Astrocyte (in vitro differentiated cells and primary cell): ENCODE measurements at regions not wholly inside any gene's neighbourhood (a gene's known extent, or its start where the extent isn't known, plus 50 kb on each side); places are given as distances from the start of the nearest gene placed in this dataset.

ENCODE experiments used
- DNase-seq: peaks from one replicate; pipeline ENCODE4 v3.0.0-alpha.2; 2010; ENCODE audit warnings: low read depth
- FAIRE-seq: peaks from 2 replicates; lab custom pipeline; 2011; peaks lifted over from hg19 to GRCh38; lab: Jason Lieb, UNC
- H2AFZ ChIP-seq: 2 replicates; pipeline ENCODE4 v1.6.0; 2012; ENCODE audit warnings: low read depth, low read length, inconsistent platforms
- H3K27ac ChIP-seq: 2 replicates; pipeline ENCODE4 v1.5.1; 2011; ENCODE audit warnings: low read depth, low read length, inconsistent platforms
- H3K27me3 ChIP-seq: 2 replicates; pipeline ENCODE4 v1.6.0; 2011; ENCODE audit warnings: low read length, inconsistent platforms; ENCODE audit not compliant: insufficient read depth
- H3K36me3 ChIP-seq: 2 replicates; pipeline ENCODE4 v1.5.1; 2011; ENCODE audit warnings: low read length, inconsistent platforms; ENCODE audit not compliant: insufficient read depth
- H3K4me1 ChIP-seq: 2 replicates; pipeline ENCODE4 v1.5.1; 2011; ENCODE audit warnings: low read length, inconsistent platforms; ENCODE audit not compliant: insufficient read depth
- H3K4me2 ChIP-seq: 2 replicates; pipeline ENCODE4 v1.6.0; 2012; ENCODE audit warnings: low read length, inconsistent platforms
- H3K4me3 ChIP-seq: 2 replicates; pipeline ENCODE4 v1.5.1; 2011; ENCODE audit warnings: low read depth, mild to moderate bottlenecking, low read length, inconsistent platforms; ENCODE audit not compliant: insufficient read depth
- H3K79me2 ChIP-seq: 2 replicates; pipeline ENCODE4 v1.6.0; 2012; ENCODE audit warnings: mild to moderate bottlenecking, low read length, inconsistent platforms; ENCODE audit not compliant: insufficient read depth
- H3K9ac ChIP-seq: 2 replicates; pipeline ENCODE4 v1.6.0; 2012; ENCODE audit warnings: mild to moderate bottlenecking, low read length, inconsistent platforms
- H3K9me3 ChIP-seq: 2 replicates; pipeline ENCODE4 v1.5.1; 2012; ENCODE audit warnings: low read depth, mild to moderate bottlenecking, low read length, inconsistent platforms; ENCODE audit not compliant: insufficient read depth
- H4K20me1 ChIP-seq: 2 replicates; pipeline ENCODE4 v1.6.0; 2012; ENCODE audit warnings: low read length, inconsistent platforms; ENCODE audit not compliant: insufficient read depth
- H3K27ac Mint-ChIP-seq: one replicate; pipeline ENCODE4 v1.8.0; 2021; ENCODE audit warnings: mild to moderate bottlenecking, mixed read lengths; ENCODE audit not compliant: unreplicated experiment
- H3K27me3 Mint-ChIP-seq: one replicate; pipeline ENCODE4 v1.8.0; 2021; ENCODE audit warnings: low read depth, mixed read lengths; ENCODE audit not compliant: unreplicated experiment
- H3K36me3 Mint-ChIP-seq: one replicate; pipeline ENCODE4 v1.8.0; 2021; ENCODE audit warnings: low read depth, mixed read lengths; ENCODE audit not compliant: unreplicated experiment
- H3K4me1 Mint-ChIP-seq: one replicate; pipeline ENCODE4 v1.8.0; 2021; ENCODE audit warnings: low read depth, mixed read lengths; ENCODE audit not compliant: unreplicated experiment
- H3K4me3 Mint-ChIP-seq: one replicate; pipeline ENCODE4 v1.8.0; 2021; ENCODE audit warnings: mild to moderate bottlenecking, moderate library complexity, mixed read lengths; ENCODE audit not compliant: unreplicated experiment
- H3K9me3 Mint-ChIP-seq: one replicate; pipeline ENCODE4 v1.8.0; 2021; ENCODE audit warnings: mild to moderate bottlenecking, mixed read lengths; ENCODE audit not compliant: unreplicated experiment
- CTCF ChIP-seq: IDR thresholded peaks from 2 replicates; pipeline ENCODE4 v1.5.1; 2011; ENCODE audit warnings: low read depth, mild to moderate bottlenecking, inconsistent platforms, low read length, moderate library complexity; ENCODE audit not compliant: insufficient read depth
- EZH2 ChIP-seq: IDR thresholded peaks from 2 replicates; pipeline ENCODE4 v1.6.1; 2012; ENCODE audit warnings: mild to moderate bottlenecking, low read length, inconsistent platforms; ENCODE audit not compliant: insufficient read depth

GRCh38 chr1:172917972-172918371 is 132.8 kb downstream of the TNFSF18 start:
- peaks cover 38% of the 10 kb centered on the region for H3K4me1 ChIP-seq
- DNase-seq, result peak; percentile 98
- H3K4me2 ChIP-seq, result peak overlapping the region; percentile 36

GRCh38 chr1:172918478-172918877 is 132.3 kb downstream of the TNFSF18 start:
- Histone ChIP-seq H3K36me3 (no peaks in the 10 kb centered on the region), H3K4me1 (peaks cover 38% of the 10 kb centered on the region), H3K79me2 (no peaks in the 10 kb centered on the region), H3K9me3 (no peaks in the 10 kb centered on the region), H3K27ac (peak overlapping the region; percentile 80), H3K27me3 (no peaks in the 10 kb centered on the region), H3K4me3 (no peak overlapping the region), H3K4me2 (peak overlapping the region; percentile 30), H4K20me1 (no peaks in the 10 kb centered on the region), H3K9ac (no peak overlapping the region), H2AFZ (no peak overlapping the region)
- H3K27ac Mint-ChIP-seq, result no peak overlapping the region
- TF ChIP-seq CTCF (no peak), EZH2 (no peak)
- peaks cover 21% of the 10 kb centered on the region for H3K4me1 Mint-ChIP-seq
- peaks cover 1% of the 10 kb centered on the region for H3K9me3 Mint-ChIP-seq
- no peak for FAIRE-seq
- no peak for DNase-seq
- H3K27me3 Mint-ChIP-seq, result no peaks in the 10 kb centered on the region
- no peak overlapping the region for H3K4me3 Mint-ChIP-seq
- no peaks in the 10 kb centered on the region for H3K36me3 Mint-ChIP-seq

More at GRCh38 chr1:172917972-172918371, 132.8 kb downstream of the TNFSF18 start:
- Mint-ChIP-seq H3K9me3 (peaks cover 4% of the 10 kb centered on the region), H3K4me3 (no peak overlapping the region), H3K4me1 (peaks cover 21% of the 10 kb centered on the region), H3K36me3 (peaks cover 1% of the 10 kb centered on the region), H3K27ac (no peak overlapping the region), H3K27me3 (no peaks in the 10 kb centered on the region)
- FAIRE-seq, result peak; percentile 100
- Histone ChIP-seq H2AFZ (no peak overlapping the region), H3K36me3 (no peaks in the 10 kb centered on the region), H3K9me3 (peaks cover 5% of the 10 kb centered on the region), H3K9ac (no peak overlapping the region), H3K27me3 (no peaks in the 10 kb centered on the region), H4K20me1 (no peaks in the 10 kb centered on the region), H3K27ac (peak overlapping the region; percentile 80), H3K4me3 (no peak overlapping the region), H3K79me2 (no peaks in the 10 kb centered on the region)
- no peak for TF ChIP-seq EZH2
- TF ChIP-seq CTCF, result no peak

GRCh38 chr1:172926070-172926469 is 124.7 kb downstream of the TNFSF18 start:
- no peak overlapping the region for H3K4me3 Mint-ChIP-seq

More at GRCh38 chr1:172926070-172926469, 124.7 kb downstream of the TNFSF18 start:
- peak; percentile 5 for FAIRE-seq
- Histone ChIP-seq H3K4me2 (no peak overlapping the region), H4K20me1 (no peaks in the 10 kb centered on the region), H3K36me3 (no peaks in the 10 kb centered on the region), H3K9me3 (no peaks in the 10 kb centered on the region), H3K9ac (no peak overlapping the region), H3K79me2 (no peaks in the 10 kb centered on the region), H3K27ac (no peak overlapping the region), H2AFZ (no peak overlapping the region), H3K4me1 (peaks cover 21% of the 10 kb centered on the region), H3K27me3 (no peaks in the 10 kb centered on the region), H3K4me3 (no peak overlapping the region)
- peaks cover 13% of the 10 kb centered on the region for H3K4me1 Mint-ChIP-seq
- no peak overlapping the region for H3K27ac Mint-ChIP-seq
- TF ChIP-seq CTCF (no peak), EZH2 (no peak)
- no peak for DNase-seq
- H3K27me3 Mint-ChIP-seq, result no peaks in the 10 kb centered on the region
- H3K9me3 Mint-ChIP-seq, result no peaks in the 10 kb centered on the region
- no peaks in the 10 kb centered on the region for H3K36me3 Mint-ChIP-seq
